ENCODE measurements at regions not wholly inside any gene's neighbourhood (a gene's known extent, or its start where the extent isn't known, plus 50 kb on each side); places are given as distances from the start of the nearest gene placed in this dataset.
"Not testable (repeated sequence)": the region's sequence is repeated elsewhere in the genome, so short reads cannot be mapped to it uniquely, and the experiment has no call there.

GRCh38 chr2:212715411-212715810, 176.8 kb upstream of the ERBB4 start:
- DNase-seq (ENCODE audit: low spot score in 2 of 2); FAIRE-seq: not testable (repeated sequence)

GRCh38 chr2:212713681-212714080, 175.1 kb upstream of the ERBB4 start:
- FAIRE-seq (no peak), DNase-seq (ENCODE audit: low spot score in 2 of 2) (no peak)

- no peak for DNase-seq (ENCODE audit: low spot score in 2 of 2)
- no peak for FAIRE-seq
Measured at GRCh38 chr2:212712991-212713390, 174.4 kb upstream of the ERBB4 start.

- DNase-seq (ENCODE audit: low spot score in 2 of 2), result no peak
- no peak for FAIRE-seq
Measured at GRCh38 chr2:212712466-212712865, 173.9 kb upstream of the ERBB4 start.

GRCh38 chr2:212711856-212712255, 173.3 kb upstream of the ERBB4 start:
- FAIRE-seq, result no peak
- DNase-seq (ENCODE audit: low spot score in 2 of 2), result no peak

- no peak for DNase-seq (ENCODE audit: low spot score in 2 of 2)
- FAIRE-seq, result no peak
Measured at GRCh38 chr2:212709280-212709679, 170.7 kb upstream of the ERBB4 start.

GRCh38 chr2:212708355-212708754, 169.8 kb upstream of the ERBB4 start:
- DNase-seq (ENCODE audit: low spot score in 2 of 2) (no peak), FAIRE-seq (no peak)

GRCh38 chr2:212695426-212695825, 156.8 kb upstream of the ERBB4 start:
- FAIRE-seq, result no peak
- DNase-seq (ENCODE audit: low spot score in 2 of 2), result no peak

- no peak for DNase-seq (ENCODE audit: low spot score in 2 of 2)
- FAIRE-seq, result no peak
Measured at GRCh38 chr2:212694398-212694797, 155.8 kb upstream of the ERBB4 start.

GRCh38 chr2:212692466-212692865, 153.9 kb upstream of the ERBB4 start:
- DNase-seq (ENCODE audit: low spot score in 2 of 2) (no peak), FAIRE-seq (no peak)

- FAIRE-seq (peak; percentile 89), DNase-seq (ENCODE audit: low spot score in 2 of 2) (peak in 1 of 2 donors; percentile 53)
Measured at GRCh38 chr2:212686285-212686895, 147.8 kb upstream of the ERBB4 start.

GRCh38 chr2:212683346-212684097, 144.9 kb upstream of the ERBB4 start:
- FAIRE-seq (no peak), DNase-seq (ENCODE audit: low spot score in 2 of 2) (no peak)

- no peak for FAIRE-seq
- no peak for DNase-seq (ENCODE audit: low spot score in 2 of 2)
Measured at GRCh38 chr2:212682937-212683336, 144.3 kb upstream of the ERBB4 start.

GRCh38 chr2:212677466-212677865, 138.9 kb upstream of the ERBB4 start:
- FAIRE-seq (no peak), DNase-seq (ENCODE audit: low spot score in 2 of 2) (no peak)

- DNase-seq (ENCODE audit: low spot score in 2 of 2) (no peak), FAIRE-seq (no peak)
Measured at GRCh38 chr2:212672186-212672585, 133.6 kb upstream of the ERBB4 start.

- DNase-seq (ENCODE audit: low spot score in 2 of 2), result no peak
- FAIRE-seq, result no peak
Measured at GRCh38 chr2:212669761-212670160, 131.2 kb upstream of the ERBB4 start.

- FAIRE-seq, result no peak
- DNase-seq (ENCODE audit: low spot score in 2 of 2), result no peak
Measured at GRCh38 chr2:212667751-212668316, 129.2 kb upstream of the ERBB4 start.

- no peak for DNase-seq (ENCODE audit: low spot score in 2 of 2)
- no peak for FAIRE-seq
Measured at GRCh38 chr2:212665948-212666347, 127.3 kb upstream of the ERBB4 start.

- DNase-seq (ENCODE audit: low spot score in 2 of 2) (no peak), FAIRE-seq (no peak)
Measured at GRCh38 chr2:212659441-212659840, 120.8 kb upstream of the ERBB4 start.

GRCh38 chr2:212649646-212650045, 111.0 kb upstream of the ERBB4 start:
- FAIRE-seq (no peak), DNase-seq (ENCODE audit: low spot score in 2 of 2) (no peak)

- DNase-seq (ENCODE audit: low spot score in 2 of 2) (no peak), FAIRE-seq (no peak)
Measured at GRCh38 chr2:212646698-212647366, 108.2 kb upstream of the ERBB4 start.
